SU-DHL-6 (cell line): ENCODE measurements at regions not wholly inside any gene's neighbourhood (a gene's known extent, or its start where the extent isn't known, plus 50 kb on each side); places are given as distances from the start of the nearest gene placed in this dataset.

Experiments
- EZH2phosphoT487 ChIP-seq: fragments of 200-600 bp; sonication (generic), shearing (Covaris generic); conservative IDR thresholded peaks from 2 replicates; pipeline ENCODE4 v1.6.1; 2018; ENCODE audit warnings: mild to moderate bottlenecking, antibody characterized with exemption, low read length, moderate library complexity, mixed read lengths
- TF ChIP-seq, protein P1 (sequence below): fragments of 200-600 bp; sonication (generic); IDR thresholded peaks from one replicate; pipeline ENCODE4 v1.5.1; 2017; ENCODE audit warnings: antibody characterized with exemption, mild to moderate bottlenecking, low read length, moderate library complexity; ENCODE audit not compliant: insufficient read depth, poor library complexity, severe bottlenecking

DNA sequence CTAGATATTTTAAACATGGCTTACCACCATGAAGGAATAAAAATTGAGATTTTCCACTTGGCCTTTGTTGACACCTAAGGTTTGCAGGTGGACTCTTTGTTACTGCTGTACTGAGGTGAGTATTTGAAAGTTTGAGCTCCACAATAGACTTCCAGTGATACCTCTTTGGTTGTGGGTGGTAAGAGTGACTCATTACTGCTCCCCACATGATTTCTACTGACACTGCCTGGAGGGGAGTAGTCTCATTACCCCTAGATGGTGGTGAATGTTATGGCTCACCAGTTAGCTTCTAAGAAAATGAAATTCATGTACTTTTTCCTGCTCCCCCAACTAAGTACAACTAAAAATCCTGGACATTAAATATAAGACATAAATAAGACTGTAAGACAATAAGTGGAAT, 1183.1 kb upstream of the TMEFF2 start:
- TF ChIP-seq, protein P1, sequence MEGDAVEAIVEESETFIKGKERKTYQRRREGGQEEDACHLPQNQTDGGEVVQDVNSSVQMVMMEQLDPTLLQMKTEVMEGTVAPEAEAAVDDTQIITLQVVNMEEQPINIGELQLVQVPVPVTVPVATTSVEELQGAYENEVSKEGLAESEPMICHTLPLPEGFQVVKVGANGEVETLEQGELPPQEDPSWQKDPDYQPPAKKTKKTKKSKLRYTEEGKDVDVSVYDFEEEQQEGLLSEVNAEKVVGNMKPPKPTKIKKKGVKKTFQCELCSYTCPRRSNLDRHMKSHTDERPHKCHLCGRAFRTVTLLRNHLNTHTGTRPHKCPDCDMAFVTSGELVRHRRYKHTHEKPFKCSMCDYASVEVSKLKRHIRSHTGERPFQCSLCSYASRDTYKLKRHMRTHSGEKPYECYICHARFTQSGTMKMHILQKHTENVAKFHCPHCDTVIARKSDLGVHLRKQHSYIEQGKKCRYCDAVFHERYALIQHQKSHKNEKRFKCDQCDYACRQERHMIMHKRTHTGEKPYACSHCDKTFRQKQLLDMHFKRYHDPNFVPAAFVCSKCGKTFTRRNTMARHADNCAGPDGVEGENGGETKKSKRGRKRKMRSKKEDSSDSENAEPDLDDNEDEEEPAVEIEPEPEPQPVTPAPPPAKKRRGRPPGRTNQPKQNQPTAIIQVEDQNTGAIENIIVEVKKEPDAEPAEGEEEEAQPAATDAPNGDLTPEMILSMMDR = no peak
- TF ChIP-seq EZH2phosphoT487 = no peak
